ENCODE measurements at regions not wholly inside any gene's neighbourhood (a gene's known extent, or its start where the extent isn't known, plus 50 kb on each side); places are given as distances from the start of the nearest gene placed in this dataset.
"Not testable (repeated sequence)": the region's sequence is repeated elsewhere in the genome, so short reads cannot be mapped to it uniquely, and the experiment has no call there.

GRCh38 chr3:86887876-86888275 is 103.1 kb downstream of the VGLL3 start:
- H3K27ac Mint-ChIP-seq, result no peak overlapping the region
- H3K4me1 Mint-ChIP-seq (ENCODE audit: low read depth), result no peaks in the 10 kb centered on the region
- H3K9me3 Mint-ChIP-seq, result no peaks in the 10 kb centered on the region
- DNase-seq (ENCODE audit: low spot score), result no peak
- H3K36me3 Mint-ChIP-seq (ENCODE audit: low read depth), result no peaks in the 10 kb centered on the region
- intact Hi-C loops (cut with micrococcal nuclease), result no loop called here
- H3K4me3 Mint-ChIP-seq, result no peak overlapping the region
- peaks cover 2% of the 10 kb centered on the region for H3K27me3 Mint-ChIP-seq (ENCODE audit: insufficient read depth)

- H3K36me3 Mint-ChIP-seq (ENCODE audit: low read depth), result no peaks in the 10 kb centered on the region
- intact Hi-C loops (cut with micrococcal nuclease), result no loop called here
- no peak overlapping the region for H3K27ac Mint-ChIP-seq
- no peak for DNase-seq (ENCODE audit: low spot score)
- no peaks in the 10 kb centered on the region for H3K4me1 Mint-ChIP-seq (ENCODE audit: low read depth)
- no peak overlapping the region for H3K4me3 Mint-ChIP-seq
- H3K9me3 Mint-ChIP-seq, result no peaks in the 10 kb centered on the region
- no peaks in the 10 kb centered on the region for H3K27me3 Mint-ChIP-seq (ENCODE audit: insufficient read depth)
Observed at GRCh38 chr3:86880066-86880465, 110.9 kb downstream of the VGLL3 start.

- not testable (repeated sequence) for H3K4me3 Mint-ChIP-seq; H3K4me1 Mint-ChIP-seq (ENCODE audit: low read depth); H3K9me3 Mint-ChIP-seq
Observed at GRCh38 chr3:86876504-86877181, 114.3 kb downstream of the VGLL3 start.

GRCh38 chr3:86874790-86875189 is 116.2 kb downstream of the VGLL3 start:
- H3K27me3 Mint-ChIP-seq (ENCODE audit: insufficient read depth); H3K4me1 Mint-ChIP-seq (ENCODE audit: low read depth); DNase-seq (ENCODE audit: low spot score); intact Hi-C loops (cut with micrococcal nuclease); H3K27ac Mint-ChIP-seq; H3K36me3 Mint-ChIP-seq (ENCODE audit: low read depth); H3K4me3 Mint-ChIP-seq; H3K9me3 Mint-ChIP-seq: not testable (repeated sequence)

More at GRCh38 chr3:86876504-86877181, 114.3 kb downstream of the VGLL3 start:
- H3K36me3 Mint-ChIP-seq (ENCODE audit: low read depth); DNase-seq (ENCODE audit: low spot score); H3K27me3 Mint-ChIP-seq (ENCODE audit: insufficient read depth); H3K27ac Mint-ChIP-seq; intact Hi-C loops (cut with micrococcal nuclease): not testable (repeated sequence)

- Mint-ChIP-seq H3K36me3 (ENCODE audit: low read depth) (no peaks in the 10 kb centered on the region), H3K27me3 (ENCODE audit: insufficient read depth) (no peaks in the 10 kb centered on the region), H3K4me1 (ENCODE audit: low read depth) (no peaks in the 10 kb centered on the region), H3K4me3 (no peak overlapping the region), H3K9me3 (peaks cover 5% of the 10 kb centered on the region), H3K27ac (no peak overlapping the region)
- DNase-seq (ENCODE audit: low spot score), result no peak
- intact Hi-C loops (cut with micrococcal nuclease), result no loop called here
Observed at GRCh38 chr3:86869566-86869965, 121.4 kb downstream of the VGLL3 start.

- Mint-ChIP-seq H3K27me3 (ENCODE audit: insufficient read depth) (no peaks in the 10 kb centered on the region), H3K4me3 (no peak overlapping the region), H3K9me3 (peaks cover 5% of the 10 kb centered on the region), H3K36me3 (ENCODE audit: low read depth) (no peaks in the 10 kb centered on the region), H3K27ac (no peak overlapping the region), H3K4me1 (ENCODE audit: low read depth) (no peaks in the 10 kb centered on the region)
- intact Hi-C loops (cut with micrococcal nuclease), result no loop called here
- DNase-seq (ENCODE audit: low spot score), result no peak
Observed at GRCh38 chr3:86867982-86868381, 123.0 kb downstream of the VGLL3 start.

- intact Hi-C loops (cut with micrococcal nuclease), result no loop called here
- Mint-ChIP-seq H3K36me3 (ENCODE audit: low read depth) (no peaks in the 10 kb centered on the region), H3K9me3 (peaks cover 5% of the 10 kb centered on the region), H3K27ac (no peak overlapping the region), H3K27me3 (ENCODE audit: insufficient read depth) (no peaks in the 10 kb centered on the region), H3K4me3 (no peak overlapping the region), H3K4me1 (ENCODE audit: low read depth) (no peaks in the 10 kb centered on the region)
- DNase-seq (ENCODE audit: low spot score), result no peak
Observed at GRCh38 chr3:86865506-86865905, 125.4 kb downstream of the VGLL3 start.

- Mint-ChIP-seq H3K4me1 (ENCODE audit: low read depth) (no peaks in the 10 kb centered on the region), H3K9me3 (no peaks in the 10 kb centered on the region), H3K36me3 (ENCODE audit: low read depth) (no peaks in the 10 kb centered on the region), H3K27ac (no peak overlapping the region), H3K27me3 (ENCODE audit: insufficient read depth) (no peaks in the 10 kb centered on the region), H3K4me3 (no peak overlapping the region)
- intact Hi-C loops (cut with micrococcal nuclease), result no loop called here
- DNase-seq (ENCODE audit: low spot score), result no peak
Observed at GRCh38 chr3:86856711-86857110, 134.2 kb downstream of the VGLL3 start.

- Mint-ChIP-seq H3K4me3 (no peak overlapping the region), H3K27me3 (ENCODE audit: insufficient read depth) (no peaks in the 10 kb centered on the region), H3K36me3 (ENCODE audit: low read depth) (no peaks in the 10 kb centered on the region), H3K4me1 (ENCODE audit: low read depth) (no peaks in the 10 kb centered on the region), H3K9me3 (no peaks in the 10 kb centered on the region), H3K27ac (no peak overlapping the region)
- intact Hi-C loops (cut with micrococcal nuclease), result no loop called here
- no peak for DNase-seq (ENCODE audit: low spot score)
Observed at GRCh38 chr3:86849991-86850390, 141.0 kb downstream of the VGLL3 start.

GRCh38 chr3:86845726-86846125 is 145.2 kb downstream of the VGLL3 start:
- Mint-ChIP-seq H3K36me3 (ENCODE audit: low read depth) (no peaks in the 10 kb centered on the region), H3K27ac (no peak overlapping the region), H3K27me3 (ENCODE audit: insufficient read depth) (no peaks in the 10 kb centered on the region), H3K4me3 (no peak overlapping the region), H3K9me3 (no peaks in the 10 kb centered on the region), H3K4me1 (ENCODE audit: low read depth) (no peaks in the 10 kb centered on the region)
- no peak for DNase-seq (ENCODE audit: low spot score)
- intact Hi-C loops (cut with micrococcal nuclease), result no loop called here

- no peak for DNase-seq (ENCODE audit: low spot score)
- Mint-ChIP-seq H3K9me3 (no peaks in the 10 kb centered on the region), H3K4me3 (no peak overlapping the region), H3K27me3 (ENCODE audit: insufficient read depth) (no peaks in the 10 kb centered on the region), H3K36me3 (ENCODE audit: low read depth) (no peaks in the 10 kb centered on the region), H3K4me1 (ENCODE audit: low read depth) (no peaks in the 10 kb centered on the region), H3K27ac (no peak overlapping the region)
- intact Hi-C loops (cut with micrococcal nuclease), result no loop called here
Observed at GRCh38 chr3:86838927-86839326, 152.0 kb downstream of the VGLL3 start.

GRCh38 chr3:86837871-86838270 is 153.1 kb downstream of the VGLL3 start:
- Mint-ChIP-seq H3K9me3 (no peaks in the 10 kb centered on the region), H3K4me3 (no peak overlapping the region), H3K36me3 (ENCODE audit: low read depth) (no peaks in the 10 kb centered on the region), H3K27me3 (ENCODE audit: insufficient read depth) (no peaks in the 10 kb centered on the region), H3K4me1 (ENCODE audit: low read depth) (no peaks in the 10 kb centered on the region), H3K27ac (no peak overlapping the region)
- no peak for DNase-seq (ENCODE audit: low spot score)
- intact Hi-C loops (cut with micrococcal nuclease), result no loop called here

GRCh38 chr3:86830566-86830965 is 160.4 kb downstream of the VGLL3 start:
- intact Hi-C loops (cut with micrococcal nuclease), result no loop called here
- DNase-seq (ENCODE audit: low spot score), result no peak
- H3K27me3 Mint-ChIP-seq (ENCODE audit: insufficient read depth), result no peaks in the 10 kb centered on the region
- H3K4me3 Mint-ChIP-seq, result no peak overlapping the region
- no peaks in the 10 kb centered on the region for H3K36me3 Mint-ChIP-seq (ENCODE audit: low read depth)
- H3K4me1 Mint-ChIP-seq (ENCODE audit: low read depth), result no peaks in the 10 kb centered on the region
- H3K27ac Mint-ChIP-seq, result no peak overlapping the region
- H3K9me3 Mint-ChIP-seq, result no peaks in the 10 kb centered on the region

GRCh38 chr3:86828751-86829150 is 162.2 kb downstream of the VGLL3 start:
- DNase-seq (ENCODE audit: low spot score), result no peak
- Mint-ChIP-seq H3K4me1 (ENCODE audit: low read depth) (no peaks in the 10 kb centered on the region), H3K36me3 (ENCODE audit: low read depth) (no peaks in the 10 kb centered on the region)

More at GRCh38 chr3:86828751-86829150, 162.2 kb downstream of the VGLL3 start:
- intact Hi-C loops (cut with micrococcal nuclease), result no loop called here
- H3K4me3 Mint-ChIP-seq, result no peak overlapping the region
- H3K9me3 Mint-ChIP-seq, result no peaks in the 10 kb centered on the region
- no peak overlapping the region for H3K27ac Mint-ChIP-seq
- H3K27me3 Mint-ChIP-seq (ENCODE audit: insufficient read depth), result no peaks in the 10 kb centered on the region

Measured in activated T-helper 1 cell treated with anti-CD3 and anti-CD28 coated beads, Interleukin-12 subunit alpha, Interleukin-12 subunit beta, Interleukin-2, Interleukin-4 antibody, amounts not matched to agents 30 ng/mL and 10 ng/mL and 1 ng/mL, durations not matched to agents 14 hours and 24 hours and 36 hours (primary cell).